Lower lobe of right lung (tissue), 2 donors: ENCODE measurements at regions not wholly inside any gene's neighbourhood (a gene's known extent, or its start where the extent isn't known, plus 50 kb on each side); places are given as distances from the start of the nearest gene placed in this dataset.

Experiments
- ATAC-seq, 2 donors: fragments of 200-7000 bp; cut with Tn5 transposase; one replicate each; pipeline ENCODE4 v1.9.1; 2020 to 2022; ENCODE audit warnings: mild to moderate bottlenecking in 2 of 2, moderate library complexity in 2 of 2
- DNase-seq: peaks from one replicate; pipeline ENCODE4 v3.0.0-alpha.2; 2020
- H3K27ac ChIP-seq: fragments of 200-600 bp; one replicate; pipeline ENCODE4 v1.8.0; 2022
- H3K27me3 ChIP-seq: fragments of 200-600 bp; one replicate; pipeline ENCODE4 v1.8.0; 2022; ENCODE audit warnings: low read depth
- H3K36me3 ChIP-seq: fragments of 200-600 bp; one replicate; pipeline ENCODE4 v1.8.0; 2022; ENCODE audit warnings: mild to moderate bottlenecking
- H3K4me1 ChIP-seq: fragments of 200-600 bp; one replicate; pipeline ENCODE4 v1.8.0; 2022
- H3K4me3 ChIP-seq: fragments of 200-600 bp; one replicate; pipeline ENCODE4 v1.8.0; 2022; ENCODE audit warnings: mild to moderate bottlenecking
- H3K9me3 ChIP-seq: fragments of 200-600 bp; one replicate; pipeline ENCODE4 v1.8.0; 2022
- CTCF ChIP-seq: fragments of 200-600 bp; IDR thresholded peaks from one replicate; pipeline ENCODE4 v1.8.0; 2022; ENCODE audit warnings: antibody characterized with exemption, mild to moderate bottlenecking
- intact Hi-C: fragments of 100-400 bp; cut with DNase I; formaldehyde crosslinking; loops from one replicate; pipeline ENCODE4 v1.11.0; 2022
- donor health status: DM: no; HTN: yes; CAD: no; lungs with severe emphysema.

GRCh38 chr9:129273136-129273895, 95.3 kb upstream of the IER5L start:
- intact Hi-C loops, result no loop called here
- Histone ChIP-seq H3K36me3 (no peaks in the 10 kb centered on the region), H3K27ac (no peak overlapping the region), H3K4me1 (peaks cover 6% of the 10 kb centered on the region), H3K4me3 (no peak overlapping the region), H3K27me3 (no peaks in the 10 kb centered on the region), H3K9me3 (no peaks in the 10 kb centered on the region)
- ATAC-seq (no peak), DNase-seq (peak; percentile 6)
- no peak for TF ChIP-seq CTCF

DNA sequence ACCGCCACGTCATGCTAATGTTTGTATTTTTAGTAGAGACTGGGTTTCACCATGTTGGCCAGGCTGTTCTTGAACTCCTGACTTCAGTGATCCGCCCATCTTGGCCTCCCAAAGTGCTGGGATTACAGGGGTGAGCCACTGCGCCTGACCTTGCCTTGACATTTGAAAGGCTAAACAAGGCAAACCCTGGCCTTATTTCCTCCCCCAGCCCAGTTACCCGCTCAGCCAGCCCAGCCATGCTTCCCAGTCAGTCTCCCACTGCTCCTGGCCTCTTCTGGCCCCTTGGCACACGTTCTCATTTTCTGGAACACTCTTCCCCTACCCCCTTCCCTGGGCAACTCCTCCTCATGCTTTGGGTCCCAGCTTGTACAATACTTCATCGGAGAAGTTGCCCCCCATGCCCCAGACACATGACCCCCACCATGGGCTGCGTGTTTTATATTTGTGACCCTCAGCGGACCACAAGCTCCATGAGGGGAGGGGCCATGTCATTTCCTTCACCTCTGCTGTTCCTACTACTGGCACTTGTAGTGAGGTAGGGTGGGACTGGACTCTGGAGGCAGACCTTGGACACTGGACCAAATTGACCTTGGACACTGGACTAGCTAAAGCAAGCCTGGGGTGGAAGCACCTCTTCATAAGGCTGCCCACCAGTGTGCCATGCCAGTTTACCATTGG, 94.4 kb upstream of the IER5L start:
- intact Hi-C loops, result no loop called here
- no peaks in the 10 kb centered on the region for H3K36me3 ChIP-seq
- no peak for TF ChIP-seq CTCF
- H3K27ac ChIP-seq, result no peak overlapping the region
- H3K4me3 ChIP-seq, result no peak overlapping the region
- H3K4me1 ChIP-seq, result peaks cover 6% of the 10 kb centered on the region
- ATAC-seq (no peak), DNase-seq (peak; percentile 9)
- no peaks in the 10 kb centered on the region for H3K9me3 ChIP-seq
- no peaks in the 10 kb centered on the region for H3K27me3 ChIP-seq

DNA sequence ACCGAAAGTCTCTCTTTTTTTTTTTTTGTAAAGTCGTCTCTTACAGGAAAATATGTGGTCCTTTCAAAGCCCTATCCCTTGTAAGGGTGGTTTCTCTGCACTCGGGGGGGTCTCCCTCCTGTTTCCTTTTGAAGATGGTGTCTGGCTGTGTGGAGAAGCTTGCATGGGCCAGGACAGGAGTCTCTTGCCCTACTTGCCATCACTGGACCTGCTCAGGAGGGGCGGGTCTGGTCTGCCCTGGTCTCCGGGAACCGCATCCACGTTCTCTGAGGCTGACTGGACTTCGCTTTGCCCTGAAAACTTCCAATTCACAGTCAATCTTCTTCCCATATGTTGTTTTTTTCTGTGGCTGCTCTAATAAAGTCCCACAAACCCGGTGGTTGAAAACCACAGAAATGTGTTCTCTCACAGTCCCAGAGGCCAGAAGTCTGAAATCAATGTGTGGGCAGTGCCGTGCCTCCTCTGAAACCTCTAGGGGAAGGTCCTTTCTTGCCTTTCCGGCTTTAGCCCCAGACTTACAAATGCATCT, 92.9 kb upstream of the IER5L start:
- Histone ChIP-seq H3K4me3 (no peak overlapping the region), H3K4me1 (peaks cover 6% of the 10 kb centered on the region), H3K27ac (no peak overlapping the region), H3K36me3 (no peaks in the 10 kb centered on the region), H3K27me3 (no peaks in the 10 kb centered on the region), H3K9me3 (no peaks in the 10 kb centered on the region)
- DNase-seq, result peak; percentile 8
- TF ChIP-seq CTCF, result no peak
- intact Hi-C loops, result no loop called here
- ATAC-seq, result no peak

GRCh38 chr9:129270205-129270604, 92.1 kb upstream of the IER5L start:
- Histone ChIP-seq H3K36me3 (no peaks in the 10 kb centered on the region), H3K27me3 (no peaks in the 10 kb centered on the region), H3K4me3 (no peak overlapping the region), H3K9me3 (no peaks in the 10 kb centered on the region), H3K27ac (no peak overlapping the region), H3K4me1 (peaks cover 6% of the 10 kb centered on the region)
- DNase-seq (peak; percentile 13), ATAC-seq (no peak)
- intact Hi-C loops, result no loop called here
- no peak for TF ChIP-seq CTCF

DNA sequence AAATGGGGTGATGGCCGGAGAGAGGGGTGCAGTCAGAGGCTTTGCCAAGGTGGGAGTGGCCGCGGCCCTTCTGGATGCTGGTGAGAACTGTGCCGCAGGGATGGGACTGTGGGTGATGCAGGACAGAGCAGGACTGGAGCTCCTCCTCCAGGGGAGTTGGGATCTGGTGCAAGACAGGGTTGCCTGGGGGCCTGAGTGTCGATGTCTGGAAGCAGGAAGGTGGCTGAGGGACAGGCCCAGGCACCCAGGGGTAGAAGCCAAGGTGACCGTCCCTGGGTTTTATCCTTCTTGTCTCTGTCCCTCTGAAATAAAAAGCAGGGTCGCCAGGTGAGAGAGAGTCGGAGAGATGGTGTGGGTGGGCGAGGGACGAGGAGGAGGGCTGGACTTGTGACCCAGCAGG, 89.1 kb upstream of the IER5L start:
- Histone ChIP-seq H3K4me1 (peaks cover 6% of the 10 kb centered on the region), H3K36me3 (no peaks in the 10 kb centered on the region), H3K27ac (no peak overlapping the region), H3K9me3 (no peaks in the 10 kb centered on the region), H3K27me3 (no peaks in the 10 kb centered on the region), H3K4me3 (no peak overlapping the region)
- no peak for TF ChIP-seq CTCF
- intact Hi-C loops, result no loop called here
- ATAC-seq, result no peak
- no peak for DNase-seq
